ENCODE measurements at regions not wholly inside any gene's neighbourhood (a gene's known extent, or its start where the extent isn't known, plus 50 kb on each side); places are given as distances from the start of the nearest gene placed in this dataset.

DNA sequence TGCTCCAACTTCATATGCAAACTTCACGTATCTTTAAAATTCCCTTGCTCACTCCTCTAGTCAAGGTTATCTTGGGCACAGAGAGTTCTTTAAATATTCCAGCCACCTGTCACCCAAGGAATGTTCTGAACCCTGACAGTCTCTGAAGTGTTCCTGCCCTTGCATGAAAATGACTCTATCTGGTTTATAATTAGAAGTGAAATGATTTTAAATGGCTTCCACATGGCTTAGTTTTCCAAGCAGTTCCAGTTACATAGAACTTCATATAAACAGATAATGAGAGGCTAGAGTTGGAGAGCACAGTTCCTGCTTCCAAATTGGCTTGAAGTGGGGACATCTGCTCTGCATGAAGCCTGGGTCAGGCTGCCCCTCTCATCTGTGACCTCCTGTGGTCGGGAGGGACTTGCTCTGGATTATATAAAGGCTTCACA is 81.9 kb downstream of the SLC4A3 start:
- Mint-ChIP-seq H3K27ac (no peak overlapping the region), H3K9me3 (ENCODE audit: low read depth) (peaks cover 15% of the 10 kb centered on the region), H3K36me3 (ENCODE audit: insufficient read depth) (no peaks in the 10 kb centered on the region), H3K4me3 (ENCODE audit: low read depth) (no peak overlapping the region), H3K27me3 (peaks cover 19% of the 10 kb centered on the region), H3K4me1 (ENCODE audit: low read depth) (no peaks in the 10 kb centered on the region)
- no peak for DNase-seq (ENCODE audit: low spot score, unreplicated experiment)
- TF ChIP-seq, protein P1, sequence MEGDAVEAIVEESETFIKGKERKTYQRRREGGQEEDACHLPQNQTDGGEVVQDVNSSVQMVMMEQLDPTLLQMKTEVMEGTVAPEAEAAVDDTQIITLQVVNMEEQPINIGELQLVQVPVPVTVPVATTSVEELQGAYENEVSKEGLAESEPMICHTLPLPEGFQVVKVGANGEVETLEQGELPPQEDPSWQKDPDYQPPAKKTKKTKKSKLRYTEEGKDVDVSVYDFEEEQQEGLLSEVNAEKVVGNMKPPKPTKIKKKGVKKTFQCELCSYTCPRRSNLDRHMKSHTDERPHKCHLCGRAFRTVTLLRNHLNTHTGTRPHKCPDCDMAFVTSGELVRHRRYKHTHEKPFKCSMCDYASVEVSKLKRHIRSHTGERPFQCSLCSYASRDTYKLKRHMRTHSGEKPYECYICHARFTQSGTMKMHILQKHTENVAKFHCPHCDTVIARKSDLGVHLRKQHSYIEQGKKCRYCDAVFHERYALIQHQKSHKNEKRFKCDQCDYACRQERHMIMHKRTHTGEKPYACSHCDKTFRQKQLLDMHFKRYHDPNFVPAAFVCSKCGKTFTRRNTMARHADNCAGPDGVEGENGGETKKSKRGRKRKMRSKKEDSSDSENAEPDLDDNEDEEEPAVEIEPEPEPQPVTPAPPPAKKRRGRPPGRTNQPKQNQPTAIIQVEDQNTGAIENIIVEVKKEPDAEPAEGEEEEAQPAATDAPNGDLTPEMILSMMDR (IDR thresholded peaks at IDR 0.05; ENCODE audit: unreplicated experiment) = no peak

DNA sequence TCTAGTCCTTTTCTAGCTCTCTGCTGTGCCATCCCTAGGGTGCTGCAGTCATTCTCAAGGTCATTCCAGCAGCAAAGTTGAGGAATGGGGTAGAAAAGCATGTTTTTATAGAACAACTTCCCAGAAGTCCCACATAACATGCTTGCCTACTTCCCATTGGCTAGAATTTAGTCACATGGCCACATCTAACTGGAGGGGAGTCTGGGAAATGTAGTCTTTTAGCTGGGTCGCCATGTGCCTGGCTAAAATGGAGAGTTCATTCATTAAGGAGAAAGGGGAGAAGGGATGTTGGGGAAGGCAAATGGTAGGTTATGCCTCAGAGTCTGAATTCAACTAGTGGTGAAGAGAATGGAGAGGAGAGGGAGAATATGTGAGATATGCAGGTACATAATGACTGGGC is 85.7 kb downstream of the SLC4A3 start:
- Mint-ChIP-seq H3K27me3 (peaks cover 10% of the 10 kb centered on the region), H3K9me3 (ENCODE audit: low read depth) (peaks cover 16% of the 10 kb centered on the region), H3K4me3 (ENCODE audit: low read depth) (no peak overlapping the region), H3K4me1 (ENCODE audit: low read depth) (no peaks in the 10 kb centered on the region), H3K36me3 (ENCODE audit: insufficient read depth) (no peaks in the 10 kb centered on the region), H3K27ac (no peak overlapping the region)
- no peak for DNase-seq (ENCODE audit: low spot score, unreplicated experiment)
- TF ChIP-seq, protein P1 (IDR thresholded peaks at IDR 0.05; ENCODE audit: unreplicated experiment) = no peak

DNA sequence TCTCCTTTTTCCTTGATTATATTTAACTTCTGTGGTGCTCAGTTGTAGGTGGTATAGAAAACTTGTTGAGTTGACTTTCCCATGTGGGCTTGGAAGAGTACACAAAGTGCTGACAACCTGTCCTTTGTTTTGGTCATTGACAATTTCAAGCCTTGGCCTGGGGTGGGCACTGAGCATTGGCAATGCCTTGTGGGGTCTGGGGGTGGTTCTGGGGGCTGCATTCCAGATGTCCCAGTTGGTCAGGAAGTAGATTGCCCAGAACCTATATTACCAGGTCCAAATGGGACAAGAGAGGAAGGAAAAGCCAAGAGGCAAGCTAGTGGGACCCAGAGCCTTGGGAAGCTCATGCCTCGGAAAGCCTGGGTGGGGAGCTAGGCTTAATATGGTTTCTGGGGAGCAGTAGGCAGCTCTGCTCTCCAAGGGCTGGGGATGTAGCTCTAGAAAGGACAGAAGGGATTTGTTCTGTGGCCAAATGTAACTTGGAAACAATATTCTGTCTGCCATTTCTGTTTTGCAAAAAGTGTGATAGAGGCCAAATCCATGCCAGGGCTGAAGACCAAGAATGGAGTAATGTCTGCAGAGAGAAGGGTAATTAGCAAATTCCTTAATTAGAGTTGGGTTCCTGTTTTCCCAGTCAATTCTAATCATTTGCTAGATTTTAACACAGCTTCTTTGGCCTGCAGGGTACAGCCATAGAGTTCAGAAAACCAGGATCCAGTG is 87.4 kb downstream of the SLC4A3 start:
- DNase-seq (ENCODE audit: low spot score, unreplicated experiment) = no peak
- TF ChIP-seq, protein P1 (IDR thresholded peaks at IDR 0.05; ENCODE audit: unreplicated experiment) = no peak
- Mint-ChIP-seq H3K4me3 (ENCODE audit: low read depth) (no peak overlapping the region), H3K9me3 (ENCODE audit: low read depth) (peaks cover 16% of the 10 kb centered on the region), H3K27ac (no peak overlapping the region), H3K27me3 (peaks cover 17% of the 10 kb centered on the region), H3K4me1 (ENCODE audit: low read depth) (no peaks in the 10 kb centered on the region), H3K36me3 (ENCODE audit: insufficient read depth) (no peaks in the 10 kb centered on the region)

DNA sequence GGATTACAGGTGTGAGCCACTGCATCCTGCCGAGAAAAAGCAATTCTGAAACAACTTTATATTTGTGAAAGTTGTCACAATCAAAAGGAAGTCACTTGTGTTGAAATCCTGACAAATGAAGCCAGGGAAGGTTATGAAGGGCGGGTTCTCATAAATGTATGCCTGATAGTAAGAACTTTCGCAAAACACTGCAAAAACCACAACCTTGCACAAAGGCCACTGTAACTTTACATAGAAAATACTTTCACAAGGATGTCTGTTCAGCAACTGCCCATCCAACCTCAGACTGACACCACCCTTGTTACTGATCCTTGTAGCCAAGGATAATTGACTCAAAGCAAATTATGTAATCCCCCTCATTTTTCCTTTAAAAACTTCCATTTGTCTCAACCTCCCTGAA is 90.6 kb downstream of the SLC4A3 start:
- H3K4me3 Mint-ChIP-seq (ENCODE audit: low read depth) = no peak overlapping the region
- TF ChIP-seq, protein P1 (IDR thresholded peaks at IDR 0.05; ENCODE audit: unreplicated experiment) = no peak
- DNase-seq (ENCODE audit: low spot score, unreplicated experiment) = no peak
- H3K4me1 Mint-ChIP-seq (ENCODE audit: low read depth) = no peaks in the 10 kb centered on the region
- no peak overlapping the region for H3K27ac Mint-ChIP-seq
- H3K9me3 Mint-ChIP-seq (ENCODE audit: low read depth) = peaks cover 11% of the 10 kb centered on the region
- H3K36me3 Mint-ChIP-seq (ENCODE audit: insufficient read depth) = no peaks in the 10 kb centered on the region
- H3K27me3 Mint-ChIP-seq = peaks cover 17% of the 10 kb centered on the region

DNA sequence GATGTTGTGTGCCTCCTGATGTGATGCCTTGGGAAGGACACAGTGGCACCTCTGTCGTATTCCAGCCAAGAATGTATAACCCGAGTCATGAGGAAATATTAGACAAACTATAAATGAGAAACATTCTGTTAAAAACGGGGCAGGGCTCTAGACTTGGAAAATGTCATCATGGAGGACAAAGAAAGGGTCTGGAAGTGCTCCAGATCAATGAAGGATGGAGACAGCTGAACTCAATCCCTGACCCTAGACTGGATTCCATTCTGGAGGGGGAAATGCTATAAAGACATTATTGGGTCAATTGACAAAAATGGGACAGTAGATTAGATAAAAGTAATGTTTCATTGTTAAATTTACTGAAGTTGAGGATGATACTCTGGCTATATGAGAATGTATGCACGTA is 92.1 kb downstream of the SLC4A3 start:
- TF ChIP-seq, protein P1 (IDR thresholded peaks at IDR 0.05; ENCODE audit: unreplicated experiment) = no peak
- Mint-ChIP-seq H3K27ac (no peak overlapping the region), H3K9me3 (ENCODE audit: low read depth) (no peaks in the 10 kb centered on the region), H3K27me3 (peaks cover 22% of the 10 kb centered on the region), H3K4me3 (ENCODE audit: low read depth) (no peak overlapping the region), H3K4me1 (ENCODE audit: low read depth) (no peaks in the 10 kb centered on the region), H3K36me3 (ENCODE audit: insufficient read depth) (no peaks in the 10 kb centered on the region)
- no peak for DNase-seq (ENCODE audit: low spot score, unreplicated experiment)
